ENCODE measurements at regions not wholly inside any gene's neighbourhood (a gene's known extent, or its start where the extent isn't known, plus 50 kb on each side); places are given as distances from the start of the nearest gene placed in this dataset.

DNA sequence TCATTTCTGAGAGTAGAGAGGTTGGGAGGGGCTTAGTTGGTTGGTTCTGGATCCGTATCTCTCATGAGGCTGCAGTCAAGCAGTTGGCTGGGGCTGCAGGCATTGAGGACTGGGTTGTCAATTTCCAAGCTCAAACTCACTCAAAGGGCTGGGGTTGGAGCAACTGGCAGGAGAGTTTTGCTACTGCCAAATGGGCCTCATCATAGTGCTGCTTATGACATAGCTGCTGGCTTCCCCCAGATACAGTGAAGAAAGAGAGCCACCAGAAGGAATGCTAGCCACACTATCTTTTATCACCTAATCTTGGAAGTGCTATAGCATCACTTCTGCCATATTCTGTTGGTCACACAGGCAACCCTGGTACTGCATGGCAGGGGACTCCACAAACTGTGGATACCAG lies 363.5 kb upstream of the USP24 start:
- no peak for TF ChIP-seq POLR2AphosphoS5 (IDR thresholded peaks at IDR 0.05; ENCODE audit: low read depth, low read length)
- TF ChIP-seq TAF1 (IDR thresholded peaks at IDR 0.05; ENCODE audit: borderline replicate concordance, low read depth, low read length): no peak
- TF ChIP-seq POLR2A (IDR thresholded peaks at IDR 0.05; ENCODE audit: low read depth, low read length): no peak
